ENCODE measurements at regions not wholly inside any gene's neighbourhood (a gene's known extent, or its start where the extent isn't known, plus 50 kb on each side); places are given as distances from the start of the nearest gene placed in this dataset.

DNA sequence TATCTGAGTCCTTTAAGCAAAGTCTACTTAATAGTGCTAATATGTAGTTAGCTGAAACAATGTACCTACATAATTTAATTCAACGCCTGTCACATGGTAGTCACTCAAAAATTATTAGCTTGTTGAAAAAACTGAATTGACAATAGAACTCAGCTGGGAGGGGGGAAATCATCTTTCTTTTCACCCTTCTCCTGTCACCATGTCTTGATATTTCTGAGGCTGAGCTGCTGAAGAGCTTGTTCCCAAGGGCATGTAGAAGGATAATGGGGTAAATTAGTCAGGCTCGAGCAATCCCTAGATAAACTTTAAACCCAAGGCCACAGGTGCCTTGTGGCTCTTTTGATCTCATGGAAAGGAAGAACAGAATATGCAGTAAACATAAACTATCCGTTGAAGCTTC, 339.6 kb upstream of the LRATD1 start:
- Histone ChIP-seq H4K20me1 (replicated peaks; ENCODE audit: control insufficient read depth, insufficient read depth, low read length) (no peaks in the 10 kb centered on the region), H3K27me3 (ENCODE audit: control insufficient read depth in 2 of 2, insufficient read depth in 2 of 2, low read length in 2 of 2) (no peaks in the 10 kb centered on the region), H3K4me1 (replicated peaks in 1 of 2; ENCODE audit: control insufficient read depth in 2 of 2, insufficient read depth in 2 of 2, low read length in 2 of 2) (no peaks in the 10 kb centered on the region), H2AFZ (ENCODE audit: low read depth, low read length) (no peak overlapping the region), H3K4me2 (ENCODE audit: insufficient read depth, low read length) (no peak overlapping the region), H3K9me3 (replicated peaks; ENCODE audit: control insufficient read depth, insufficient read depth, low read depth, low read length) (no peaks in the 10 kb centered on the region; the same call in 1 of the 2 replicates), H3K9ac (ENCODE audit: insufficient read depth in 1 of 2, low read depth in 2 of 2, low read length in 2 of 2) (no peak overlapping the region), H3K4me3 (no peak overlapping the region), H3K79me2 (ENCODE audit: control insufficient read depth, insufficient read depth, low read length) (no peaks in the 10 kb centered on the region), H3K27ac (ENCODE audit: extremely low read depth, low read depth, low read length) (no peak overlapping the region), H3K36me3 (ENCODE audit: control insufficient read depth, insufficient read depth, low read length) (no peaks in the 10 kb centered on the region), H3K9me1 (ENCODE audit: control insufficient read depth, insufficient read depth, low read length) (no peaks in the 10 kb centered on the region)
- DNase-seq (ENCODE audit: extremely low read depth in 1 of 4, low spot score in 3 of 4) = no peak
- 5% methylated on average over 3 of the region's 3 CpGs for WGBS (ENCODE audit: insufficient coverage, low coverage, missing lambda C conversion rate)
- ChIA-PET POLR2A (no interaction called here), CTCF (ENCODE audit: low intra/inter-chr PET ratio) (no interaction called here)
- in situ Hi-C loops (cut with MboI) (no loop called here), intact Hi-C loops (cut with micrococcal nuclease) (no loop called here)
- ATAC-seq = no peak
- BruUV-seq (replicated peaks) = no TSS peak
- FAIRE-seq = no peak
- TF ChIP-seq BRD4 (IDR thresholded peaks at IDR 0.05) (no peak), ZNF695 (CRISPR knock-in tag; IDR thresholded peaks at IDR 0.05) (no peak), POLR2H (tag; IDR thresholded peaks at IDR 0.05; ENCODE audit: low read depth) (no peak), ARID1B (IDR thresholded peaks at IDR 0.05) (no peak), XRCC5 (IDR thresholded peaks at IDR 0.05; ENCODE audit: low read depth, low read length) (no peak), MEIS2 (IDR thresholded peaks at IDR 0.05; ENCODE audit: partially characterized antibody) (no peak), ZBTB1 (CRISPR knock-in tag; IDR thresholded peaks at IDR 0.05; ENCODE audit: borderline replicate concordance, low read depth) (no peak), ZNF318 (IDR thresholded peaks at IDR 0.05; ENCODE audit: borderline replicate concordance in 1 of 2, low read depth in 1 of 2) (no peak), TOE1 (IDR thresholded peaks at IDR 0.05; ENCODE audit: borderline replicate concordance) (no peak), TOE1 (CRISPR knock-in tag; IDR thresholded peaks at IDR 0.05; ENCODE audit: borderline replicate concordance, low read depth) (no peak), CEBPB (tag; IDR thresholded peaks at IDR 0.05) (no peak), RBBP5 (IDR thresholded peaks at IDR 0.05; ENCODE audit: borderline replicate concordance, insufficient read depth, low read length, poor library complexity, severe bottlenecking) (no peak), ZNF146 (CRISPR knock-in tag; IDR thresholded peaks at IDR 0.05; ENCODE audit: unreplicated experiment) (no peak)
- TF ChIP-seq, protein P1, sequence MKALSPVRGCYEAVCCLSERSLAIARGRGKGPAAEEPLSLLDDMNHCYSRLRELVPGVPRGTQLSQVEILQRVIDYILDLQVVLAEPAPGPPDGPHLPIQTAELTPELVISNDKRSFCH (CRISPR knock-in tag; IDR thresholded peaks at IDR 0.05) = no peak
- TF ChIP-seq, protein P1 (tag; IDR thresholded peaks at IDR 0.05) = no peak
